Thyroid gland (tissue), 4 donors: ENCODE measurements at regions not wholly inside any gene's neighbourhood (a gene's known extent, or its start where the extent isn't known, plus 50 kb on each side); places are given as distances from the start of the nearest gene placed in this dataset.

Source experiments
- CTCF ChIP-seq, 6 experiments: fragments of 200-600 bp in 3 of 6; fragments of 450-650 bp in 3 of 6; sonication (generic) in 3 of 6; IDR thresholded peaks; one replicate each; pipeline ENCODE4 v1.5.1; 2016 to 2019; ENCODE audit warnings: antibody characterized with exemption in 6 of 6, mild to moderate bottlenecking in 2 of 6, inconsistent platforms in 1 of 6, moderate library complexity in 1 of 6
- POLR2A ChIP-seq, 2 donors: fragments of 450-650 bp; IDR thresholded peaks; one replicate each; pipeline ENCODE4 v1.6.1; 2017; ENCODE audit warnings: antibody characterized with exemption in 2 of 2, mild to moderate bottlenecking in 2 of 2, moderate library complexity in 1 of 2

GRCh38 chr20:50279988-50280850 is 89.6 kb downstream of the CEBPB start:
- no peak for TF ChIP-seq CTCF (IDR thresholded peaks at IDR 0.05)
- no peak for TF ChIP-seq POLR2A (IDR thresholded peaks at IDR 0.05)
